GM18519 (cell line): ENCODE measurements at regions not wholly inside any gene's neighbourhood (a gene's known extent, or its start where the extent isn't known, plus 50 kb on each side); places are given as distances from the start of the nearest gene placed in this dataset.
"Not testable (repeated sequence)": the region's sequence is repeated elsewhere in the genome, so short reads cannot be mapped to it uniquely, and the experiment has no call there.

ENCODE experiments used
- ATAC-seq: cut with Tn5 transposase; IDR thresholded peaks from one replicate; pipeline ENCODE4 v1.9.1; 2021; ENCODE audit warnings: mild to moderate bottlenecking, moderate library complexity; ENCODE audit not compliant: unreplicated experiment, low FRiP score

DNA sequence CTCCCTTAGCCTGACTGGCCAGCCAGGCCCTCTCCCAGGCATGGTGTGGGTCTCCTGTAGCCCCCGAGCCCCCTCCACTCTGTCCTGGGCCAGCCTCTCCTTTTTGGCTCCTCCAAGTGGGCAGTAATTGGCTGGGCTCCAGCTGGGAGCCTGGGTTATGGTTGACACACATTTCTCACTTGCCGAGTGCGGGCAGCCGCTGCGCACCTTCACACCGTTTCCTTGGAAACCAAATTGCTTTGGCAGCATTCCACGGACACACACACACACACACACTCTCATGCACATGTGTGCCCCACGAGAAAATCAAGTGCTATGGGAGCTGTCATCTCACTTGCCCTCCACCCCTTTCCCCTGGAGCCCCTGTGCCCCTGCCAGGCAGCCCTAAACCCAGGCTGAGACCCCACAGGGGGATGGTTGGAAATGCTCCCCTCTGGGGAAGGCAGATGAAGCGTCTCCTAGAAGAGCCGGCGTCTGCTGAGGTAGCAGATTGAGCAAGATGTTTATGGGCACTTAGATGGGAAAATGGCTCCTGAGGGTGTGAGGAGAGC lies 402.7 kb upstream of the TNRC6C start:
- ATAC-seq, result no peak

DNA sequence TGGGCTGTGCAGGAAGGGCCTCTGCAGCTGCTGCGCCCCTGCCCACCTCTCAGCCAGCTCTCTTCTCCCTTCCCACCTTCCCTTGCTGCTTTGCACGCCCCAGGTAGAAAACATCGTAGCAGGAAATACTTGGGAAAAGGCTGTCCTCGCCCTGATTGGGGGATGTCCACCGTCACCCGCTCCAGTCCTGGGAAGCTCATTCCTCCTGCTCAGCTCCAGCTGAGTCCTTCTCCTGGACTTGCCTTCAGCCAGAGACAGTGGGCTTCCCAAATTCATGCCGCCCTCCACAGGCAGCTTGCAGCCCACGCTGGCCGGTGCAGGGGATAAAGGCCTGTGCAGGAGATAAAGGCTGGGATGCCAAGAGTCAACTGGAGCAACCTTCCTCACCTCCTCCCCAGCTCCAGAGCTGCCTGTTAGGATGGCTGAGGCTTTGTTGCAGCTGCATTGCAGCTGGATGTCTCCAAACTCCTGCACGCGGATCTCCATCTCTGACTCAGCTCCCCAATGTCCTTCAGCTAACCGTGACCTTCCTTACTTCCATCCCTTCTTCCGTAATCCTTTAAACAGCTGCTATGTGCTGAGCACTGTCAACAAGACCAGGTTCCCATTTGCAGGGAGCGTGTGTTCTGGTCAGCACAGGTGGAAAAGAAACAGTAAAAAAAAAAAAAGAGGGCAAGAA lies 402.0 kb upstream of the TNRC6C start:
- ATAC-seq, result no peak

DNA sequence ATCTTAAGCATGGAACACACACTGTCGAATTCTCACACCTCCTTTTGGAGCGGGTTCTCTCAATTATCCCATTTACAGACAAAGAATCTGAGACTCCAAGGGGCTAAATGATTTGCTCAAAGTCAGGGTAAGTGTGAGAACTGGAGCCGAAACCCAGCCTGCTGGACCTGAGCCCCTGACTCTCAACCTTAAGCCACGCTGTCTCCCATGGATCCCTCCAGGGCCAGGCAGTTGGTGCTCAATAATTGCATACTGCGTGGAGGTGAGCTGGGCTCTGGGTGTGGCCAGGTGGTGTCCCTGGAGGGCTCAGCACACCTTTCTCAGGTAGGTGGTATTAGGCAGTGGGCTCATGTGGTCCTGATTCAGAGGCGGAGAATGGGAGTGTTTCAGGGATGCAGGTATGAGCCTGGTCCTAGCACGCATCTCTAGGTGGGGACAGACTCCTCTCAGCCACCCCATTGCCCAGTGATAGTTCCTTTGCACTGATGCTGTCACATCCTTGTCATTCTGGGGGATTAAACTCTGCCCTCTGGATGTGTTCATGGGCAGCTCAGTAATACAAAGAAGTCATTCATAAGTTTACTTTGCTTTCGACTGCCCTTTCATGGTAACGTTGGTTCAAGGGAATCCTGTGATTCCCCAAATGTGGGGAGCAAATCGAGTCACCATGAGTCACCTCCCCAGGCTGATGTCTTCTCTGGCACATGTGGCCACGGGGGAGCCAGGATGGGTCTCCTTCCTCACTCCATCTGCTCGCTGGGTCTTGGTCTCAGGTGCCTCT lies 399.5 kb upstream of the TNRC6C start:
- no peak for ATAC-seq

- ATAC-seq, result no peak
Observed at GRCh38 chr17:77560381-77560780, 398.1 kb upstream of the TNRC6C start.

GRCh38 chr17:77560841-77561240 lies 397.7 kb upstream of the TNRC6C start:
- no peak for ATAC-seq

DNA sequence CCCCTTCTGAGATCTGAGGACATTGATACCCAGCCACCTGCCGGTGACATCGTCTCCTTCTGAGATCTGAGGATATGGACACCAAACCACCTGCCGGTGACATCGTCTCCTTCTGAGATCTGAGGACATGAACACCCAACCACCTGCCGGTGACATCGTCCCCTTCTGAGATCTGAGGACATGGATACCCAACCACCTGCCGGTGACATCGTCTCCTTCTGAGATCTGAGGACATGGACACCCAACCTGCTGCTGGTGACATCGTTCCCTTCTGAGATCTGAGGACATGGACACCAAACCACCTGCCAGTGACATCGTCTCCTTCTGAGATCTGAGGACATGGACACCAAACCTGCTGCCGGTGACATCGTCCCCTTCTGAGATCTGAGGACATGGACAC lies 396.1 kb upstream of the TNRC6C start:
- not testable (repeated sequence) for ATAC-seq

GRCh38 chr17:77563439-77564102 lies 394.9 kb upstream of the TNRC6C start:
- no peak for ATAC-seq

DNA sequence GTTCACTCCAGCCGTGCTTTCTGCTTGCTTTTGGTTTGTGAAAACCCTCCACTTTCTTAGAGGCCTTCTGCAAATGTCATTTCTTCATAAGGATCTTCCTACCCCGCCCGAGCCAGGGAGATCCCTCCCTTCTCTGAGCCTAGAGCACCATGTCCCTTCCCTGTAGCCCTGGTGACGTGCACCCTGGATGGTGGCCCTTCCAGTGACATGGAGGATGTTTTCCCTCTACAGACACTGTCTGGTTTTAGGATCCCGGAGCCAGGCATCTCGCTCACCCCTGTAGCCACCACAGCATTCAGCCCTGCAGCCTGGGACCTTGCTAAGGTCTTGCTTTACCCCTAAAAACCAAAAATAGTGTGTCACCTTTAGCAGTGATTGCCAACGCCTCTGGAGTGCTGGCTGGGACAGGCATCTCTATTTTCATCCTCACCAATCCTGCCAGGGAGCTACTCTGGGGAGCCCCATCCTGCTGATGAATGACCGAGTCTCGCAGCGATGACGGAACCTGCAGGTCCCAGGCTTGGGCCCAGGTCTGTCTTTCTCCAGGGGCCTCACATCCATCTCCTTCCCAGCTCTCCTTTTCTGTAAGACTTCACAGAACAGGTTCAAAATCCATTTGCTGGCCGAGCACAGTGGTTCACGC lies 394.1 kb upstream of the TNRC6C start:
- ATAC-seq, result no peak

DNA sequence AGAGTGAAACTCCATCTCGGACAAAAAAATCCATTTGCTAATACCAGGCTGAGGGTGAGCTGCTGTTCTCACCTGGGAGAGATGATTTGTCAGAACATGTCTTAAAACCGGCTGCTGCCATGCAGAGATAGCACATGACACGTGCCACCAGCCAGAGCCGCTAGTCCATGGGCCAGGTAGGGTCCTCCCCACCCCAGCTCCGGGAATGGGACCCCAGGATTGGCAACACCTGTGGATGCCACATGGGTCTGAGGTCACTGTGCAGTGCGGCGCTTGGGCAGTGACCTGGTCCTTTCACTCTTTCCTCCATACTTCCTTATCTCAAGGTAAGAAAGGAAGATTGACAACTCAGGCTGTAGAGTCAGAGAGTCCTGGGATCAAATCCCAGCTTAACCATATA lies 393.3 kb upstream of the TNRC6C start:
- ATAC-seq, result no peak

DNA sequence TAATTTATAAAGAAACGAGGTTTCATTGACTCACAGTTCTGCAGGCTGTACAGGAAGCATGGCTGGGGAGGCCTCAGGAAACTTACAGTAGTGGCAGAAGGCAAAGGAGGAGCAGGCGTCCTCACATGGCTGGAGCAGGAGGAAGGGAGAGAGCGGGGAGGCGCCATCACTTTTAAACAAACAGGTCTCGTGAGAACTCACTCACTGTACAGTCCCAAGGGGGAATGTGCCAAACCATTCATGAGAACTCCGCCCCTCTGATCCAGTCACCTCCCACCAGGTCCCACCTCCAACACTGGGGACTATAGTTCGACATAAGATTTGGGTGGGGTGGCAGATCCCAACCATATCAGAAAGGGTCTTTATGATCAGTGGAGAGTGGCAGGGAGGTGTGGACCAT lies 392.4 kb upstream of the TNRC6C start:
- no peak for ATAC-seq

- no peak for ATAC-seq
Observed at GRCh38 chr17:77566566-77567138, 391.9 kb upstream of the TNRC6C start.

- ATAC-seq, result no peak
Observed at GRCh38 chr17:77568540-77568939, 390.0 kb upstream of the TNRC6C start.

DNA sequence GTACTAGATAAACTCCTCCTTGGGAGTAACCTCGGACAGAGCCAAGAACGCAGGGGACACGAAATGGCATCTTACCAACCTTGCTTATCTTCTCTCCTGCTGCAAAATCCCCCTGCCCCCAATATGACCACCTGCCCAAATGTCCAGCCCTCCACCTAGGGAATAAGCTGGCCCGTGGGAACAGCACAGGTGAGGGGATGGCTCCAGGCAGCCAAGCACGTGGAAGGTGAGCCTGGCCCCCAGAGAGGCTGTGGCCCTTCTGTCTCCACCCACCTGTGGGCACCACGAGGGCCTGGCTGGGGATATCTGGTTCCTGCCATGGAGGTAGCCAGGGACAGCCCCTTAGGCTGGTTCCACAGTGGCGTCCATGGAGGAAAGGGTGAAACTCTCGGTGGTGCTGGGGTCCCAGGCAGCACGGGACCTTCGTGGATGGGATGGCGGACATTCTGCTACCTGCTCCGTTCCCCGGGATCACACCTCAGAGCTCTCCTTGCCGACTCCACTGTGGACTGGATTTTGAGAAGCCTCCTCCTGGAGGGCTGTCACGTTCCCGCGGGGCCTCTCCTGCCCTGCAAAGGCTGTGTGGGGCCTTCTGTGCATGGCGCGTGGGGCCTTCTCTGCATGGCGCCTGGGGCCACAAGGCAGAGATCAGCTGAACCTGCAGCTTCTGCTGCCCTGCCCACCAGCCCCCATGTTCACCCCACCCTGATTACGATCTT lies 388.5 kb upstream of the TNRC6C start:
- ATAC-seq, result no peak

DNA sequence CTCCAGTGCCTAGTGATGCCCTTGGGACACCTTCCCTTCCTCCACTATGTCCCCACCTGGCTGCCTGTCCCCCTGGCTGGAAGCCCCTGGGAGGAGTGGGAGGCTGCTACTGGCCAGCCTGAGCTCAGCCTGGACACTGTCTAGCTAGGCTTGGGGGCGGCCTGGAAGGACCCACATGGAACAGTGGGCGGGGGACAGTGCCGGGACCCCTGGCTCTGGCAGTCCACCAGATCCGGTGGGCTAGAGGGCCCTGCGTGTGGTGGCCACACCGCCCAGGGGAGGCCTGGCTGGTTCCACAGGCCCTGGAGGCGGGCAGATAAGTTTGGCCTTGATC lies 388.0 kb upstream of the TNRC6C start:
- no peak for ATAC-seq

GRCh38 chr17:77571155-77571981 lies 387.1 kb upstream of the TNRC6C start:
- ATAC-seq, result no peak

GRCh38 chr17:77572065-77572601 lies 386.4 kb upstream of the TNRC6C start:
- no peak for ATAC-seq

DNA sequence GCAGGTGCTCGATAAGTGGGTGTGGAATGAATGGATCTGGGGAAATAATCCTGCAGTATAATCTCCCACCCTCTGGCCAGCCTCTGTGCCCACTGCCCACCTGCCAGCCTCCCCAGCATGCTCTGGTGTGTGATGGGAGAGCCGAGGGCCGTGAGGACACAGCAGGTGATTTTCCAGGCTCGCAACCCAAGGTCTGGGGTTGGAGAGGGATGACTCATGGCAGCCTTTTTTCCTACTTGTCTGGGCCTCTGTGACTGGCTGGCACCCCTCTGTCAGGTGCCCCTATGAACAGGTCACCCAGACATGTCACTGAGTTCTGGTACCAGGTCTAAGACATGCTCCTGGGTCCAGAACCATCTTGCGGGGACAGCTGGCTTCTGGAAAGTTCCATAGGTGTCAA lies 385.7 kb upstream of the TNRC6C start:
- ATAC-seq, result no peak

DNA sequence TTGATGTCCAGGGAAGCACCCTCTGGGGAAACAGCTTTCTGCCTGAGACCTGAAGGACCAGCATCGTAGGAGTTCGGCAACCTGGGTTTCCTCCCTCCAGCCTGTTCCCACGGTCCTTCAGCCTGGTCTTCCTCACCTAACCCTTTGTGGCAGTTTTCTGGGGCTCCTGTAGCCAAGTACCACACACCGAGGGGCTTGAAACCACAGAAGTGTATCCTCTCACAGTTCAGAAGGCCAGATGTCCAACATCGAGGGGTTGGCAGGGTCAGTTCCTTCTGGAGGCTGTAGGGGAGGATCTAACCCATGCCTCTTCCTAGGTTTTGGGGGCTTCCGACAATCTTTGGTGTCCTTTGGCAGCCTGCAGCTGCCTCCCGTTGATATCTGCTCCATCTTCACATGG lies 381.0 kb upstream of the TNRC6C start:
- ATAC-seq, result no peak

GRCh38 chr17:77579131-77579530 lies 379.4 kb upstream of the TNRC6C start:
- no peak for ATAC-seq
